Stimulated activated CD8-positive, alpha-beta memory T cell treated with anti-CD3 and anti-CD28 coated beads, Interleukin-12 subunit alpha, Interleukin-12 subunit beta, amount 100 ng/mL, for 4 hours (primary cell): ENCODE measurements at regions not wholly inside any gene's neighbourhood (a gene's known extent, or its start where the extent isn't known, plus 50 kb on each side); places are given as distances from the start of the nearest gene placed in this dataset.
"Not testable (repeated sequence)": the region's sequence is repeated elsewhere in the genome, so short reads cannot be mapped to it uniquely, and the experiment has no call there.

Experiments used
- DNase-seq: peaks from one replicate; pipeline ENCODE4 v3.0.0-alpha.2; 2020; ENCODE audit warnings: low read depth

DNA sequence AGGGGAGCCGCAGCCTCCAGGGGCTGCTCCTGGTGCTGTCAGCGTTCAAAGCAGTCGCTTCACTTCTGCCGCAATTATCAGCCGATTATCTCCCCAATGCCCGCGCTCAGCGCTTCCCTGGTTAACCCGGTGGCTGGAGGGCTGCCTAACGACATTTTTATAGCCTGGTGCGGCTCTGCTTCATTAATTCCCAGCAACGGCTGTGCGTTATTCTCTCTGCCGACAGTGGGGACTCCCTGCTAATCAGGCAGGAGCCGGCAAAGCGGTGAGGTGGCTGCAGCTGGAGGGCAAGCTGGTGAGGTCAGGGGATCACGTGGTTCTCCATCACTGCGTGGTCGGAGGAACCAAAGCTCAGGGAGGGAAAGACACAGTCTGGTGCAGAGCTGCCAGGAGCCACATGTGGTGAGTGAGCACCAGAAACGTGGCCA lies 62.9 kb downstream of the GLRX5 start:
- DNase-seq: no peak

DNA sequence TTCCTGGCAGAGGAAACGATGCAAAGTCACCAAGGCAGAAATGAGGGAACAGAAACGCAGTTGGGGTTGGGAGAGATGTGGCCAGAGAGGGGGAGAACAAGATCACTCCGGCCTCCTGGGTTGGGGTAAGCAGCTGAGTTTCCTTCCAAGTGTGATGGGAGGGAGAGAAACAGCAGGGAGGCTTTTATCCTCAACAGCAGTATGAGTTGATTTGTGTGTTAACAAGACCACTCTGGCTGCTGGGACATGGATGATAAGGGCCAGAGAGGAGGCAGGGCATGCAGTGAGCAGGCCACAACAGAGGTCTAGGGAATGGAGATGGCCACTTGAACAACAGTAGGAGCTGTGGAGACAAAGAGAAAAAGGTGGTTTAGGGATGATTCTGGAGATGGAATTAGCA lies 66.8 kb downstream of the GLRX5 start:
- DNase-seq: no peak

DNA sequence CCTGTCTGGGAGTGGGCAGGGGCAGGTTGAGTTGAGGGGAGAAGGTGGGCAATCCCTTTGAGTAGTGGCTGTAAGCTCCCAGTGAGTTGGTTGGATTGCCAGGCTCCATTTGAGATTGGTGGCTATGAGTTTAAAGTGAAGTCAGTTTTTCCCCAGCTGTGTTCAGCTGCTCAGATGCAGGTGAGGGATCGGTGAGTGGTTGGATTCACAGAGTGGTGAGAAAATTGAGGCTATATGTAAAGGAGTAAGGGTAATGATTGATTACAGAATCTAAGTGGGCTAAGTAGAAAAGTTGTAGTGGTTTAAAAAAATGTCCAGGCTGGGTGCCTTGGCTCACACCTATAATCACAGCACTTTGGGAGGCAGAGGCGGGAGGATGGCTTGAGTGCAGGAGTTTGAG lies 68.6 kb downstream of the GLRX5 start:
- DNase-seq: no peak

DNA sequence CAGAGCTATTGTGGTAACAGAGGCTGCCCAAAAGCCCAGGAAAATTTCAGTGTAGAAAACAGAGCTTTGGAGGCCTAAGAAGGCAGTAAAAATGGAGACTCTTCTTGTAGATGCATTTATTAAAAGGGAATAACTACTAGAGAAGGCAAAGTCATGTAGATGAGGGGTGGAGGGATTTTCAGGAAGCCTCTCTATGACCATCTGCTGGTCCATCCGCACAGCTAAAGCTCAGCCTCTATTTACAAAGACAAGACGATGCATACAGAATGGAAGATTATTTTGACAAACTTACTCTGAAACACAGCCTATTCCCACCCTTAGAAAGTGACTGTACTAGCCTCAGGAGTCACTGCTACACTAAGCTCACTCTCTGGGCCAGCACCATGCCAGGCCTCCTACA lies 71.4 kb downstream of the GLRX5 start:
- DNase-seq: no peak

DNA sequence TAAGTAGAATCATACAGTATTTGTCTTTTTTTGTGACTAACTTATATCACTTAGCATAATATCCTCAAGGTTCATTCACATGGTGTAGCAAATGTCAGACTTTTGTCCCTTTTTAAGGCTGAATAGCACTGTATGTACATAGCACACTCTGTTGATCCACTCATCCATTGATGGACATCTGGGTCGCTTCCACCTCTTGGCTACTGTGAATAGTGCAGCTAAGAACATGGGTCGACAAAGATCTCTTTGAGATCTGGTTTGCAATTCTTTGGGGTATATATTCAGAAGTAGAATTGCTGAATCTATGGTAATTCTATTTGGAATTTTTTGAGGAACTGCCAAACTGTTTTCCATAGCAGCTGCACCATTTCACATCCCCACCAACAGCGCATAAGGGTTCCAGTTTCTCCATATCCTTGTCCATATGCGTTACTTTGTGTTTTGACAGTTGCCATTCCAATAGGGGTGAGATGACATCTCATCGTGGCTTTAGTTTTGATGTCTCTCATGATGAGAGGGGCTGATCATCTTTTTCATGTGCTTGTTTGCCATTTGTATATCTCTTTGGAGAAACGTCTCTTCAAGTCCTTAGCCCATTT lies 73.9 kb downstream of the GLRX5 start:
- no peak for DNase-seq

DNA sequence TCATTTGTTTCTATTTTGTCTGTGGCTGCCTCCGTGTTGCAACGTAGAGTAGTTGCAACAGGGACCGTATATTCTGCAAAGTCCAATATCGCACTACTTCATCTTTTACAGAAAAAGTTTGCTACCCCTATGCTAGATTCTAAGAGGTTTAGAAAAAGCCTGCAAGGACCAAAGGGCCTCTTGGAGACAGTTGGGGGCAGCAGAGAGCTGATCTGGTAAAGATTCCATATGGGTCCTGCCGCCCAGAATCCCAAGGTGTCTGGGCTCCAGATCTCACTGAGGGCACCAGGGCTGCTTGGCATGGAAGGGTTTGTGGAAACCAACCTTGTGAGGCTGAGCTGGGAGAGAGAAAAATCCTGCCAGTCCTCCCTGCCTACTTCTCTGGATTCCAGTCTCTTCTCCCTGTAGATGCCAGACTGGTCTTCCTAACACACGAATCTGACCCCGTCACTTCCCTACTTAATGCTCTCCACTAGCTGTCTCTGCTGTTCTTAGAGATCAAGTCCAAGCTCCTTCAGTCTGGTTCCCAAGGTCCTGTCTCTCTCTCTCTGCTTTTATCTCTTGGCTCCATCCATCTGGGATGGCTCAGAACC lies 74.6 kb downstream of the GLRX5 start:
- no peak for DNase-seq

DNA sequence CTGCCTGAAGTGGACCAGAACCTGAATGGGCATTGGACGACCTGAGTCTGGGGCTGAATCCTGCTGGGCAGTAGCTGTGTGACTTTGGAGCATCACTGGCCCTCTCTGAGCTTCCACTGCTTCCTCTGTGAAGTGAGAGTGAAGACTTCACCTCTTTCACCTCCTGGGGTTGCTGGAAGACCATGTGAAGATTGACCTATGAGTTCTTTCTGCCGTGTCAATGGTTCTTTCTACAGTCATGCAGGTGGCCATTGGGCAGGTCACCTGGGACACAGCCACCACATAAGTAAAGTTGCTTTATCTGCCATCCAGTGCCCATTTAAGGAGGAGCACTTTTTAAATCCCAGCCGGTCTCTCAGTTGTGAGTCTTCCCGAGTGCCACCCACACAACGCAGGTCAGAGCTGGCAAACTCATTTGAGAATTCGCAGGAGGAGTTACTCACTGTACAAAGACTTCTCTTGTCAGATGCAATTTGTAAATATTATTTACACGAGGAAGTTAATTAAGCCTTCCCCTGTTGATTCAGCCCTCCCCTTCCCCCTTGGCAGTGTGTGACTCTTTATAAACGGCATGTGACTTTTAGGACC lies 74.8 kb upstream of the TCL1B start:
- DNase-seq: no peak

DNA sequence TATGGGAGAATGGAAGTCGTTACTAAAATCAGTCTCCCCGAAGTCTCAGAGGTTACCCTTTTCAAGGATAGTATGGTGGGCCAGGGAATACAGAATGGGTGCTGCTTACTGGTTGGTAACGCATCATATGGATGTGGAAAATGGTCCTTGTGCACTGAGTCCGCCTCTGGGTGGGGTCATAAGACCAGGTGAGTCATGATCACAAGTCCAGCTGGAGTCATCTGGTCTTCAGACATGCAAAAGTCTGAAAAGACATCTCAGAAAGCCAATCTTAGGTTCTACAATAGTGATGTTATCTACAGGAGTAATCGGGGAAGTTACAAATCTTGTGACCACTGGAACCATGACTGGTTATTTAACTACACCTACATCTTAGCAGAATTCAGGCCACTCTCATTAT lies 71.9 kb upstream of the TCL1B start:
- no peak for DNase-seq

DNA sequence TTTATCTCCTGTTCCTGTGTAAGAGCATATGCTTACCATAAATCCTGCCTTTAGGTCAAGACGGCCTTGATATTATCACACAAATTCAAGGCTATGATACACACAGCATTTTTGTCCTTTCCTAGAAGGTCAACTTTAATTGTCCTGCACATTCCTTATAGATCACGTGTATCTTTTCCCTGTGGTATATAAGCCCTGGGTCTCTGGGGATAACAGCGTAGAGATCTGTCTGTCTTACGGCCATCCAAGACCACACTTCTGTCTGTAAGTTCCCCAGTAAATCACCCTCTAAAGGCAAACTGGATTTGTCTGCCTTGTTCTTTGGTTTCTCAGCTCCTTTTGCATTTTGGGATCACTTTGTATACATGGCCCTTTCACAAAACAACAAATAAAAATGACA lies 69.5 kb upstream of the TCL1B start:
- DNase-seq: no peak

DNA sequence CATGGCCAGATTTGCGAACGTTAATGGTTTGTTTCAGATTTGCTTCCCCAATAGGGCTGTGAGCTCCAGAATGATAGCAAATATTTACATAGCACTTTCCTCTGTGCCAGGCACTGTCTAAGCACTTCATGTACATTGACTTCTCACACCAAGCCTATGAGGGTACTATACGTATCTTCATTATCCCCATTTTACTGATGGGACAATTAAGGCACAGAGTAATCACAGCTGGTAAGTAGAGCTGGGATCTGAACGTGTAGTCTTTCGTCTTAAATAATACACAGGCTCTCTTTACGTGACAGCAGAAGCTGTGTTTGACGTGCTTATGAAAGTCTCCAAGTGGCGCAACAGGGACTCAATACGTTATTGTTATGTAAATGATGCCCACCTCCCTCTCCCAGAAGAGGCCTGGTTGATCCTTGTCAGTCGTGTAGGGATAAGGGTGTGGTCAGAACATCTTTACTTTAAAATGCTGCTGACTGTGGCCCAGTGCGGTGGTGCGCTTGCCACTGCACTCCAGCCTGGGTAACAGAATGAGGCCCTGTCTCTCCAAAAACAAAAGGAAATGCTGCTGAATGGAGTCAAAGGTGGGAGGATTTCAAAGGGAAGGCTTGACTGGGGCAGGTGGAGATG lies 66.3 kb upstream of the TCL1B start:
- no peak for DNase-seq

DNA sequence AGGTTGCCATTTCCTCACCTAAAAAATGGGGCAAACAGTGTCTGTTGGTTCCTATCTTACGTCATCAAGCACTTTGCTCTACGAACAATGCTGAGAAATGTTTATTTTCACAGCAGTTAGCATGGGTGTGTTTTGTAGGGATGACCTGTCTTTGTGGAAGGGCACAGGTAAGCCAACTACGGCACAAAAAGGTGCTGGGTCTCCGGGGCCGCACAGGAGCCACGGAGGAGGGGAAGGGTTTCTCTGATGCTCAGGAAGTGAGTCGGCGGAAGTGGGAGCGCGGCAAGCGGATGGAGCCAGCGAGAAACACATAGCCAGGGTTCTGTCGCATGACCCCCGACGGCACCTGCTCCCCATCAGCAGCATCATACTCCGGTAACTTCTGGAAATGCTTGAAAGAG lies 65.6 kb upstream of the TCL1B start:
- DNase-seq: peak; percentile 2

DNA sequence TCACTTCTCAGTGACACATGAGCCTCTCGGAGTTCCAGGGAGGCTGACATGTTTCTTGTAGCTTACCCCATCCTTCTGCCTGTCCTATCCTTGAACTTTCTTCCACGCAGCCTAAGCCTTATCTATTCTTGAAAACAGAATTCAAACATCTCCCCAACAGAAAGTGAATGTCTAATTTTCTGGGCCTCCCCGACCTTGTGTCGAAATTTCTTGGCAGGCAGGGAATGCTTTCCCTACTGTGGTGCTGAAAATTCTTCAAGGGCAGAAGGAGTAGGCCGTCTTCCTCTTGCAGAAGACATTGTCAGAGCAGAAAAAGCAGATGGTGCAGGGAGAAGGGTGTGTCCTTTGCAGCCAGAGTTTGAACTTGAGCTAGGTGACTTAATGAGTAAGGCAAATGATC lies 63.0 kb upstream of the TCL1B start:
- DNase-seq: no peak

DNA sequence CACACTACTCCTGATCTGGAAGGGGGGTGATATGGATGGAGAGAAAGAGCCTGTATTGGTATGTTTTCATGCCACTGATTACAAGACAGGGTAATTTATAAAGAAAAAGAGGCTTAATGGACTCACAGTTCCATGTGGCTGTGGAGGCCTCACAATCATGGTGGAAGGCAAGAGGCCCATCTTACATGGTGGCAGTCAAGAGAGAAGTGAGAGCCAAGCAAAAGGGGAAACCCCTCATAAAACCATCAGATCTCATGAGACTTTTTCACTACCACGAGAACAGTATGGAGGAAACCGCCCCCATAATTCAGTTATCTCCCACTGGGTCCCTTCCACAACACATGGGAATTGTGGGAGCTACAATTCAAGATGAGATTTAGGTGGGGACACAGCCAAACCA lies 60.5 kb upstream of the TCL1B start:
- not testable (repeated sequence) for DNase-seq

DNA sequence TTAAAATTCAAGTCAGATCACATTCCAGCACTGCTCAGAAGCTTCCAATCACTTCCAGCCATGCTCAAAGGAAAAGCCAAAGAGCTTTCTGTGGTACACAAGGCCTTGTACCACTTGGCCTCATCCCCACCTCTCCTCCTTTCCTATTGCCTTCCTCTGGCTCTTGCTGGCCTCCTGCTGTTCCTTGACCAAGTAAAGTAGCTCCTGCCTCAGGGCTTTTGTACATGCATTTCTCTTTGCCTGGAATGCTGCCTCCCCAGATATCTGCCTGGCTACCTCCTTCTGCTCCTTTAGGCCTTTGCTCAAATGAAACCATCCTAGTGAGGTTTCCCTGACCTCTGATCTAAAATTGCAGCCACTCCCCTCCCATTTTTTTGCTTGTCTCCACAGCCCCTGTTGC lies 51.2 kb upstream of the TCL1B start:
- no peak for DNase-seq
